Mesenchymal stem cell (in vitro differentiated cells and primary cell): ENCODE measurements at regions not wholly inside any gene's neighbourhood (a gene's known extent, or its start where the extent isn't known, plus 50 kb on each side); places are given as distances from the start of the nearest gene placed in this dataset.
A peak's percentile ranks its signal among the peaks of the same experiment; 100 is the strongest.

Experiments used
- DNase-seq: peaks from one replicate; pipeline ENCODE4 v3.0.0-alpha.2; 2013
- H2AFZ ChIP-seq: one replicate; pipeline ENCODE4 v1.6.1; 2013; ENCODE audit warnings: low read depth, mild to moderate bottlenecking, control low read depth, inconsistent platforms, low read length, moderate library complexity
- H2AK5ac ChIP-seq: 2 replicates; pipeline ENCODE4 v1.6.1; 2013; ENCODE audit warnings: low read length, moderate library complexity, mild to moderate bottlenecking, inconsistent platforms; ENCODE audit not compliant: severe bottlenecking
- H2BK120ac ChIP-seq: one replicate; pipeline ENCODE4 v1.6.1; 2013; ENCODE audit warnings: low read depth, mild to moderate bottlenecking, inconsistent platforms, low read length, moderate library complexity
- H2BK12ac ChIP-seq, 2 experiments: one replicate each; pipeline ENCODE4 v1.6.1; 2013; ENCODE audit warnings: inconsistent platforms in 2 of 2, low read length in 2 of 2, mild to moderate bottlenecking in 2 of 2, moderate library complexity in 2 of 2, control low read depth in 1 of 2
- H2BK15ac ChIP-seq: one replicate; pipeline ENCODE4 v1.6.1; 2013; ENCODE audit warnings: mild to moderate bottlenecking, low read depth, inconsistent platforms; ENCODE audit not compliant: poor library complexity, severe bottlenecking
- H2BK5ac ChIP-seq: 2 replicates; pipeline ENCODE4 v1.6.1; 2013; ENCODE audit warnings: low read depth, mild to moderate bottlenecking, low read length, control low read depth, inconsistent platforms; ENCODE audit not compliant: poor library complexity, severe bottlenecking
- H3K14ac ChIP-seq, 2 experiments: one replicate each; pipeline ENCODE4 v1.6.1; 2013; ENCODE audit warnings: inconsistent platforms in 2 of 2, low read length in 2 of 2, control low read depth in 1 of 2, mild to moderate bottlenecking in 1 of 2, moderate library complexity in 1 of 2
- H3K18ac ChIP-seq, 2 experiments: one replicate each; pipeline ENCODE4 v1.6.1; 2013; ENCODE audit warnings: inconsistent platforms in 2 of 2, low read length in 2 of 2, control low read depth in 1 of 2, low read depth in 1 of 2, mild to moderate bottlenecking in 1 of 2
- H3K23ac ChIP-seq, 2 experiments: one replicate each; pipeline ENCODE4 v1.6.1; 2013; ENCODE audit warnings: inconsistent platforms in 2 of 2, low read length in 2 of 2, mild to moderate bottlenecking in 2 of 2, moderate library complexity in 2 of 2, control low read depth in 1 of 2
- H3K27ac ChIP-seq: 2 replicates; pipeline ENCODE4 v1.5.1; 2013; ENCODE audit warnings: mild to moderate bottlenecking, moderate library complexity, low read length, control low read depth, inconsistent platforms; ENCODE audit not compliant: poor library complexity, severe bottlenecking
- H3K27me3 ChIP-seq, 2 experiments: 2 replicates each; pipeline versions ENCODE4 v1.6.1 to v1.7.0; 2013; ENCODE audit warnings: low read length in 2 of 2, mild to moderate bottlenecking in 2 of 2, moderate library complexity in 2 of 2, control low read depth in 1 of 2, inconsistent platforms in 1 of 2; ENCODE audit not compliant: control insufficient read depth in 1 of 2, insufficient read depth in 1 of 2
- H3K36me3 ChIP-seq, 2 experiments: 2 replicates each; pipeline versions ENCODE4 v1.6.1 to v1.7.0; 2013; ENCODE audit warnings: low read length in 2 of 2, control low read depth in 1 of 2, inconsistent platforms in 1 of 2, low read depth in 1 of 2, mild to moderate bottlenecking in 1 of 2; ENCODE audit not compliant: insufficient read depth in 2 of 2, control insufficient read depth in 1 of 2
- H3K4ac ChIP-seq, 2 experiments: one replicate each; pipeline ENCODE4 v1.6.1; 2013; ENCODE audit warnings: inconsistent platforms in 2 of 2, low read length in 2 of 2, mild to moderate bottlenecking in 2 of 2, moderate library complexity in 2 of 2, control low read depth in 1 of 2, low read depth in 1 of 2
- H3K4me1 ChIP-seq: 2 replicates; pipeline ENCODE4 v1.6.1; 2013; ENCODE audit warnings: low read depth, low read length, control low read depth; ENCODE audit not compliant: control insufficient read depth, insufficient read depth
- H3K4me2 ChIP-seq: 2 replicates; pipeline ENCODE4 v1.6.1; 2013; ENCODE audit warnings: low read length, mild to moderate bottlenecking, inconsistent platforms; ENCODE audit not compliant: poor library complexity, severe bottlenecking
- H3K4me3 ChIP-seq, 2 experiments: 2 replicates each; pipeline versions ENCODE4 v1.5.1 to v1.7.0; 2013; ENCODE audit warnings: low read length in 2 of 2, mild to moderate bottlenecking in 2 of 2, control low read depth in 1 of 2, low read depth in 1 of 2; ENCODE audit not compliant: insufficient read depth in 1 of 2
- H3K79me1 ChIP-seq: replicated peaks from 2 replicates; pipeline ENCODE4 v1.6.1; 2013; ENCODE audit warnings: mild to moderate bottlenecking, control low read depth, low read length, inconsistent platforms; ENCODE audit not compliant: poor library complexity, severe bottlenecking
- H3K9ac ChIP-seq: 2 replicates; pipeline ENCODE4 v1.7.0; 2013; ENCODE audit warnings: mild to moderate bottlenecking, low read length, moderate library complexity
- H3K9me3 ChIP-seq: 2 replicates; pipeline ENCODE4 v1.7.0; 2013; ENCODE audit warnings: mild to moderate bottlenecking, low read length; ENCODE audit not compliant: control insufficient read depth
- H4K8ac ChIP-seq: one replicate; pipeline ENCODE4 v1.6.1; 2013; ENCODE audit warnings: inconsistent platforms, mild to moderate bottlenecking, low read length, moderate library complexity
- H4K91ac ChIP-seq: one replicate; pipeline ENCODE4 v1.6.1; 2013; ENCODE audit warnings: mild to moderate bottlenecking, low read length, inconsistent platforms
- WGBS: methylation state at CpG from one replicate; pipeline ENCODE4 v1.1.7; 2013; ENCODE audit warnings: mixed read lengths; 5-methylcytosine and 5-hydroxymethylcytosine counted together

DNA sequence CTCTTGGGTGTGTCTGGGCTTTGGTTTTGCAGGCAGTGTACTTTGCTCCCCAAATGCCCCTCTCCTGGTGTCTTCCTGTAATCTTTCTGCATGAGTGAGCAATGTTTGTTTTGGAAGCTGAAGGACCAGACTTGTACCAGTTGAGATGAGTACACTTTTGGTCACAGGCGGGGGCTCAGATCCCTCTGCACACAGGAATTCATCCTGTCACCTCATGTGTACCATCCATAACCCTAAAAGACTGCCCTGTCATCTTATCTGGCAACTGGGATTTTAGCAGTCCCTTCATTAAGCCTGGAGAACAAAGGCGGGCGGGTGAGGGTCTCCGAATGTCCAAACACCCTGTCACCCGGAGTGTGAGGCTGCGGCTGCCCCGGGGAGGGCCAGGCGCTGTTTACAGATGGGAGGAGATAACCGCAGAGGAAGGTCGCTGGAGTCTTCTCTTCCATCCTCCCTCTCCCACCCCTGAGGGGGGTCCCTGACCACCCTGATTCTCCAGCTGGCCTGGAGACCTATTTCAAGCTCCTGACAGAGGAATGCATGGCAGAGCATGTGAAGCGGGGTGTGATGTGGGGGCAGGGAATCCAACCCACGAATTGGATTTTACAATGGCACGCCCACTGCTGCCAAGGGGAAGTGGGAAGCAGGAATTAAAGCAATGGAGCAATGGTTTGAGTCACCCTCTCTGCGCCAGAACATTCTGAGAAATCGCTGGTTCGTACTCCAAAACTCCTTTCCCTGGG, 158.2 kb upstream of the MYCN start:
- peaks cover 12% of the 10 kb centered on the region for H3K4me1 ChIP-seq
- H2BK5ac ChIP-seq, result no peak overlapping the region
- no peak overlapping the region for H3K23ac ChIP-seq
- H3K14ac ChIP-seq, result no peak overlapping the region
- no peak overlapping the region for H2AK5ac ChIP-seq
- 35% methylated on average over 13 of the region's 16 CpGs for WGBS
- no peak overlapping the region for H2AFZ ChIP-seq
- H2BK15ac ChIP-seq, result no peak overlapping the region
- peak overlapping the region in 1 of 2 experiments; percentile 23 for H3K4me3 ChIP-seq
- no peaks in the 10 kb centered on the region for H3K9me3 ChIP-seq
- H3K18ac ChIP-seq, result no peak overlapping the region
- H3K36me3 ChIP-seq, result no peaks in the 10 kb centered on the region
- H3K4me2 ChIP-seq, result no peak overlapping the region
- H2BK120ac ChIP-seq, result no peak overlapping the region
- no peak overlapping the region for H4K91ac ChIP-seq
- H3K27ac ChIP-seq, result no peak overlapping the region
- no peak for DNase-seq
- H3K27me3 ChIP-seq, result peaks cover 45 to 56% of the 10 kb centered on the region in 2 experiments
- no peak overlapping the region for H3K9ac ChIP-seq
- H3K79me1 ChIP-seq, result no peaks in the 10 kb centered on the region
- H2BK12ac ChIP-seq, result no peak overlapping the region
- H4K8ac ChIP-seq, result no peak overlapping the region
- H3K4ac ChIP-seq, result no peak overlapping the region

DNA sequence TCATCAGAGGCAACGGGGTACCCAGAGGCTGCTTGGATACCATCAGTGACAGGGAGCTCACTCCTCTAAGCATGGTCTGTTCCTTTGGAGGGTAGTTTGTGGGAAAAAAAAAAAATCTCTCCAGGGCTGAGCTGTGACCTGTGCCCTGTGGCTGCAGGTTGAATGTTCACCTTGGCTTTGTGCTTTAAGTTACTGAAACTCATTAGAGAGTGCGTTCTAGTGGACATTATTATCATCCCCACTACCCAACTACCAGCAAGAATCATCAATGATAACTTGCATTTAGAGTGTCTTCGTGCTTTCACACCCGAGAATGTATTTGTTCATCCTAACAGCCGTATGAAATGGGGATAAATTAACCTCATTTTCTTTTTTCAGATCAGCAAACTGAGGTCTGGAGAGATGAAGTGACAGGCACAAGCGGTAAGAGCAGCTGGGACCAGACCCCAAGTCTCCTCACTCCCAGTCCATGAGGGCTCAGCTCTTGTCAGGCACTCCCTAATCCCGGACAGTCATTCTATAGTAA, 157.5 kb upstream of the MYCN start:
- Histone ChIP-seq H2BK5ac (no peak overlapping the region), H2AK5ac (no peak overlapping the region), H3K9ac (no peak overlapping the region)

DNA sequence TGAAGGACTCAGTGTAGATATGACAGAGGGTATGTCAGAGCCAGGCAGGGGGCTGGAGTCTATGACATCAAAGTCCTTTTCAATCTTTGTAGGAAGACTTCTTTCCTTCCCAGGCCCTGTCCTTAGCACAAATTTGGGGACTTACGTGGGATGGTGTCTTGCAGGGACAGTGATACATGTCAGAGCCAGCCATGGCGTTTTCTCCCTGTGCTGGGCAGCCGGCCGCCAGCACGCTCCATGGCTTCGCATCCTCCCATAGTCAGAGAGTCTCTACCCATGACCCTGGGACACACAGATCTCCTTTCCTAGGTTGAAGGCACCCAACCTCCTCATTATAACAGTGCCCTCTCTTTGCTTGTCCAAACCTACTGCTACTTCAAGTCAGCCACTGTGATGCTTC, 156.9 kb upstream of the MYCN start:
- Histone ChIP-seq H2BK5ac (no peak overlapping the region), H4K91ac (no peak overlapping the region), H3K27me3 (peaks cover 45 to 61% of the 10 kb centered on the region in 2 experiments), H2BK12ac (no peak overlapping the region), H2AFZ (no peak overlapping the region), H3K9ac (no peak overlapping the region), H3K27ac (no peak overlapping the region), H2AK5ac (no peak overlapping the region), H3K4ac (no peak overlapping the region), H3K4me2 (no peak overlapping the region), H3K14ac (no peak overlapping the region), H2BK15ac (no peak overlapping the region), H3K4me3 (no peak overlapping the region), H3K18ac (no peak overlapping the region), H4K8ac (no peak overlapping the region), H2BK120ac (no peak overlapping the region), H3K4me1 (peaks cover 14% of the 10 kb centered on the region), H3K23ac (no peak overlapping the region), H3K79me1 (no peaks in the 10 kb centered on the region), H3K9me3 (no peaks in the 10 kb centered on the region), H3K36me3 (no peaks in the 10 kb centered on the region)
- no peak for DNase-seq
- 95% methylated on average over 6 of the region's 6 CpGs for WGBS

More for the DNA sequence above, 157.5 kb upstream of the MYCN start:
- no peak overlapping the region for H2BK12ac ChIP-seq
- no peak overlapping the region for H2BK120ac ChIP-seq
- no peaks in the 10 kb centered on the region for H3K9me3 ChIP-seq
- no peak overlapping the region for H3K18ac ChIP-seq
- no peak overlapping the region for H3K14ac ChIP-seq
- H3K4me1 ChIP-seq, result peaks cover 12% of the 10 kb centered on the region
- no peak overlapping the region for H3K23ac ChIP-seq
- no peak overlapping the region for H4K8ac ChIP-seq
- H3K27me3 ChIP-seq, result peaks cover 45 to 56% of the 10 kb centered on the region in 2 experiments
- no peaks in the 10 kb centered on the region for H3K36me3 ChIP-seq
- no peak overlapping the region for H3K4ac ChIP-seq
- H4K91ac ChIP-seq, result no peak overlapping the region
- WGBS, result 91% methylated on average over 7 of the region's 7 CpGs
- H3K27ac ChIP-seq, result no peak overlapping the region
- no peak overlapping the region for H2AFZ ChIP-seq
- no peak overlapping the region for H2BK15ac ChIP-seq
- no peak overlapping the region for H3K4me2 ChIP-seq
- DNase-seq, result no peak
- no peak overlapping the region for H3K4me3 ChIP-seq
- no peaks in the 10 kb centered on the region for H3K79me1 ChIP-seq

DNA sequence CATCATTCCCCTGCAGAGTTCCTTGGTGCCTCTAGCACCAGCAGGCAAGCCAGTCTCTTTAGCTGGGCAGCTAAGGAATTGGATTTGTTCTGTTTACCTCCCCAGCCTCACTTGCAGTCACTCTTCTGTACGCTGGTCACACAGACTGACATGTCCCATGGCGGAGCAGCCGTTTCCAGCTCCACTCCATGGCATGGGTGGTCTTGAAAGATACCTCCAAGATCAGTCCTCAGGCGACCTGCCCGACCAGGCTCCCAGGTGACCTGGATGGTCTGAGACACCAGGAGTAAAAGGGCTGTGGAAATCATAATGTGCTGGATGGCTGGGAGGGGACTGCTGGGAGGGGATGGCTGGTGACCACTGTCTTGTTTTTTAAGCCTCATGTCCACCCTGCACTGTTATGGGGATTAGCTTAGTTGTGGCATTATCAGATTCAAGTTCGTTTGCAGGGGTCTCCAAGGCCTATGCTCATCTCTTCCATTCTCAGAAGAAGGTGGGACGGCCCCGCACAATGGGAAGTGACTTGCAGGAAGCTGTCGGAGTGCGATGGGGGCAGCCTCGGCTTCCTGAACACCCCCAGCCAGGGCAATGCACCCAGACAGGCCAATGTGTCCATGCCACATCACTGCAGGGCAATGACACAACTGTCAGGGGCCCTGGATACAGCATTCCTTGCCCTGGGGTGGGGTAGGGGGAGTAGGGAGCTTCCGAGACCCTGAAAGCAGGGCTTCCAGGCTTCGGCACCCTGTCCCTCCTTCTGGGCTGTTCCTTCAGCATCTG, 156.1 kb upstream of the MYCN start:
- H3K18ac ChIP-seq, result no peak overlapping the region

More for the DNA sequence above, 156.1 kb upstream of the MYCN start:
- Histone ChIP-seq H3K4me3 (no peak overlapping the region), H2BK12ac (no peak overlapping the region), H4K8ac (no peak overlapping the region), H3K4me1 (peaks cover 14% of the 10 kb centered on the region), H3K4me2 (no peak overlapping the region), H3K36me3 (no peaks in the 10 kb centered on the region), H2BK5ac (no peak overlapping the region), H4K91ac (no peak overlapping the region), H3K14ac (no peak overlapping the region), H3K23ac (no peak overlapping the region), H3K27me3 (peaks cover 45 to 65% of the 10 kb centered on the region in 2 experiments), H2AFZ (no peak overlapping the region), H3K9me3 (no peaks in the 10 kb centered on the region), H3K9ac (no peak overlapping the region), H3K27ac (no peak overlapping the region), H2BK15ac (no peak overlapping the region), H2AK5ac (no peak overlapping the region), H3K79me1 (no peaks in the 10 kb centered on the region), H3K4ac (no peak overlapping the region), H2BK120ac (no peak overlapping the region)
- 86% methylated on average over 13 of the region's 13 CpGs for WGBS
- DNase-seq, result no peak
